ENCODE measurements at regions not wholly inside any gene's neighbourhood (a gene's known extent, or its start where the extent isn't known, plus 50 kb on each side); places are given as distances from the start of the nearest gene placed in this dataset.

GRCh38 chr3:95965704-95966336 lies 848.6 kb upstream of the EPHA6 start:
- TF ChIP-seq CTCF (IDR thresholded peaks at IDR 0.05; ENCODE audit: low read depth, low read length) (no peak), POLR2A (IDR thresholded peaks at IDR 0.05; ENCODE audit: extremely low read depth, insufficient read length) (no peak), MAX (IDR thresholded peaks at IDR 0.05; ENCODE audit: low read depth, low read length) (no peak), MYC (IDR thresholded peaks at IDR 0.05; ENCODE audit: low read depth, low read length) (no peak)
